ACC112 (cell line): ENCODE measurements at regions not wholly inside any gene's neighbourhood (a gene's known extent, or its start where the extent isn't known, plus 50 kb on each side); places are given as distances from the start of the nearest gene placed in this dataset.
A peak's percentile ranks its signal among the peaks of the same experiment; 100 is the strongest.
"Not testable (repeated sequence)": the region's sequence is repeated elsewhere in the genome, so short reads cannot be mapped to it uniquely, and the experiment has no call there.

Experiments
- H2AFZ ChIP-seq: fragments of 200-600 bp; sonication (generic); one replicate; pipeline ENCODE4 v1.6.0; 2017; ENCODE audit warnings: antibody characterized with exemption, low read length; ENCODE audit not compliant: unreplicated experiment
- H3K27ac ChIP-seq: fragments of 200-600 bp; sonication (generic); 2 replicates; pipeline ENCODE4 v1.5.1; 2014; ENCODE audit warnings: low read depth, mild to moderate bottlenecking, antibody characterized with exemption, low read length, moderate library complexity
- H3K27me3 ChIP-seq: fragments of 200-600 bp; sonication (generic); 2 replicates; pipeline ENCODE4 v1.6.1; 2014; ENCODE audit warnings: mild to moderate bottlenecking, antibody characterized with exemption, low read length, moderate library complexity, mixed read lengths; ENCODE audit not compliant: insufficient read depth
- H3K36me3 ChIP-seq: fragments of 200-600 bp; sonication (generic); 2 replicates; pipeline ENCODE4 v1.6.1; 2016; ENCODE audit warnings: mild to moderate bottlenecking, antibody characterized with exemption, low read length, moderate library complexity, mixed read lengths; ENCODE audit not compliant: insufficient read depth
- H3K4me1 ChIP-seq: fragments of 200-600 bp; sonication (generic); one replicate; pipeline ENCODE4 v1.6.1; 2016; ENCODE audit warnings: low read length, mixed read lengths; ENCODE audit not compliant: insufficient read depth, unreplicated experiment, control insufficient read depth
- H3K4me3 ChIP-seq: fragments of 200-600 bp; sonication (generic); 2 replicates; pipeline ENCODE4 v1.5.1; 2014; ENCODE audit warnings: mild to moderate bottlenecking, low read depth, low read length
- H3K79me2 ChIP-seq: fragments of 200-600 bp; sonication (generic); one replicate; pipeline ENCODE4 v1.6.0; 2016; ENCODE audit warnings: low read length; ENCODE audit not compliant: control insufficient read depth, unreplicated experiment, insufficient read depth

- no peaks in the 10 kb centered on the region for H3K36me3 ChIP-seq
Observed at GRCh38 chr2:42974169-42974720, 181.9 kb upstream of the HAAO start.

DNA sequence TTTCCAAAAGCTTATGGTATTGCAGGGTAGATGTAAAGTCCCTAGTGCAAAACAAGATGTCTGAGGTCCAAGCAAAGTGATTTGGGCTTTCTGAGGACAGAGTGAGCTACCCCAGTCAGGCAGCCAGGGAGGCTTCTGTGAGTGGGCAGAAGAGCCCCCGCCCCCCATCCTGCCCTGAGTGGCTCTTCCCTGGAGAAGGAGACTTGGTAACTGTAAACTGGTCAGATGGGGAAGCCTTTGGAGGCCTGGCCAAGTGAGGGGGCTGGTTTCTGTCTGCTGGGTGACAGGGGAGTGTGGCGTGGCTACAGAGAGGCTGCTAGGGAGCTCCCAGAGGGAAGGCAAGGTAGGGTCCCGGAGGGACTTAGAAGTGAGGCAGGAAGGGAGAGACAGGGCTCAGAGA, 181.3 kb upstream of the HAAO start:
- no peak overlapping the region for H3K4me3 ChIP-seq
- peaks cover 34% of the 10 kb centered on the region for H3K4me1 ChIP-seq
- no peak overlapping the region for H2AFZ ChIP-seq
- no peaks in the 10 kb centered on the region for H3K79me2 ChIP-seq
- no peak overlapping the region for H3K27ac ChIP-seq
- H3K27me3 ChIP-seq, result no peaks in the 10 kb centered on the region
- no peaks in the 10 kb centered on the region for H3K36me3 ChIP-seq

More at GRCh38 chr2:42974169-42974720, 181.9 kb upstream of the HAAO start:
- H3K27me3 ChIP-seq, result no peaks in the 10 kb centered on the region
- peaks cover 29% of the 10 kb centered on the region for H3K4me1 ChIP-seq
- no peak overlapping the region for H3K27ac ChIP-seq
- no peaks in the 10 kb centered on the region for H3K79me2 ChIP-seq
- H2AFZ ChIP-seq, result peak overlapping the region; percentile 68
- H3K4me3 ChIP-seq, result no peak overlapping the region

GRCh38 chr2:42972933-42973516, 180.6 kb upstream of the HAAO start:
- H3K27ac ChIP-seq, result peak overlapping the region; percentile 45; the same call in 1 of the 2 replicates
- not testable (repeated sequence) for H3K36me3 ChIP-seq, H3K4me3 ChIP-seq, H2AFZ ChIP-seq, H3K27me3 ChIP-seq, H3K79me2 ChIP-seq
- peaks cover 41% of the 10 kb centered on the region for H3K4me1 ChIP-seq

DNA sequence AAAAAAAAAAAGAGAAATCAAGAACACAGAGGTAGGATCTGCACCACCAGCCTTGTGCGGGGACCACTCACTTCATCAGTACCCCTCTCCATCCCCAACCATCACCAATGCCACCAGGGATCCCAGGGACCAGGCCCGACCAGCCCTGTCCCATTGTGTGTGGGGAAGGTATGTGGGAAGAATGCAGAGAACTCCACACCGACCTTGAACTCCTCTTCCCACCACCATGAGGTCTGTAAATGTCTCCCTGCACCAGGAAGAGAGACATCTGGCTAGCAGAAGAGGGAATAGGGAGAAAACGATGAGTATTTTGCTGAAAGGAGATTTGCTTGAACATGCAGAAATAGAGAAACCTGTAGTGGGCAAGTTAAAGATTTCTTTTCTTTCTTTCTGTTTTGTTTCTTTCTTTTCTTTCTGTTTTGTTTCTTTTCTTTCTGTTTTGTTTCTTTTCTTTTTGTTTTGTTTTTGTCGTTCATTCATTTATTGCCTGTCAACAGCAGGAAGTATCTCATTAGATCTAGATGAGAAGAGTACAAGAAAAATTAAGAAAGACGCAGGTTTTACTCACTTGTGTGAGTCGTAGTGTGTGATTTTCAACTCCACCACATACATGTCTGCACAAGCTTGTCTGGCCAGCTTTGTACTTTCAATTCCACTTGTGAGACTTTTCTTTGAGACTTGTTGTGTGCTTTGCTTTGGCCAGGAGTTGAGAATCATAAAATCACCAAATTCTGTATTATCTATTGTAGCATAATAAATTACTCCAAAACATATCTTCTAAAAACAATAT, 179.8 kb upstream of the HAAO start:
- Histone ChIP-seq H3K4me3 (no peak overlapping the region), H3K36me3 (no peaks in the 10 kb centered on the region), H3K27me3 (no peaks in the 10 kb centered on the region), H3K79me2 (no peaks in the 10 kb centered on the region), H2AFZ (peak overlapping the region; percentile 44), H3K27ac (peak overlapping the region; percentile 45), H3K4me1 (peaks cover 50% of the 10 kb centered on the region)

GRCh38 chr2:42971381-42971780, 179.0 kb upstream of the HAAO start:
- Histone ChIP-seq H3K79me2 (no peaks in the 10 kb centered on the region), H3K4me1 (peaks cover 50% of the 10 kb centered on the region), H2AFZ (no peak overlapping the region), H3K27ac (no peak overlapping the region), H3K4me3 (no peak overlapping the region), H3K36me3 (no peaks in the 10 kb centered on the region), H3K27me3 (no peaks in the 10 kb centered on the region)

- H3K4me1 ChIP-seq, result peaks cover 54% of the 10 kb centered on the region
- no peak overlapping the region for H2AFZ ChIP-seq
- peak overlapping the region; percentile 63 for H3K27ac ChIP-seq
- no peak overlapping the region for H3K4me3 ChIP-seq
- H3K27me3 ChIP-seq, result no peaks in the 10 kb centered on the region
- H3K79me2 ChIP-seq, result no peaks in the 10 kb centered on the region
- no peaks in the 10 kb centered on the region for H3K36me3 ChIP-seq
Observed at GRCh38 chr2:42970151-42970550, 177.8 kb upstream of the HAAO start.

GRCh38 chr2:42969231-42970150, 177.1 kb upstream of the HAAO start:
- H3K79me2 ChIP-seq, result no peaks in the 10 kb centered on the region
- no peak overlapping the region for H3K4me3 ChIP-seq
- H3K36me3 ChIP-seq, result no peaks in the 10 kb centered on the region
- no peak overlapping the region for H2AFZ ChIP-seq
- H3K27ac ChIP-seq, result peak overlapping the region; percentile 79
- H3K4me1 ChIP-seq, result peaks cover 56% of the 10 kb centered on the region
- no peaks in the 10 kb centered on the region for H3K27me3 ChIP-seq

- Histone ChIP-seq H3K4me1 (peaks cover 62% of the 10 kb centered on the region), H3K36me3 (no peaks in the 10 kb centered on the region), H3K27ac (peak overlapping the region; percentile 79), H3K4me3 (no peak overlapping the region), H2AFZ (peak overlapping the region; percentile 55), H3K79me2 (no peaks in the 10 kb centered on the region), H3K27me3 (no peaks in the 10 kb centered on the region)
Observed at GRCh38 chr2:42967959-42968674, 175.7 kb upstream of the HAAO start.

- H3K36me3 ChIP-seq, result no peaks in the 10 kb centered on the region
- peaks cover 66% of the 10 kb centered on the region for H3K4me1 ChIP-seq
- H3K4me3 ChIP-seq, result no peak overlapping the region
- no peaks in the 10 kb centered on the region for H3K79me2 ChIP-seq
- no peak overlapping the region for H2AFZ ChIP-seq
- H3K27me3 ChIP-seq, result no peaks in the 10 kb centered on the region
- H3K27ac ChIP-seq, result no peak overlapping the region
Observed at GRCh38 chr2:42965910-42966309, 173.5 kb upstream of the HAAO start.

GRCh38 chr2:42965196-42965595, 172.8 kb upstream of the HAAO start:
- Histone ChIP-seq H3K4me1 (peaks cover 69% of the 10 kb centered on the region), H3K79me2 (no peaks in the 10 kb centered on the region), H3K4me3 (no peak overlapping the region), H3K27ac (peak overlapping the region; percentile 62), H2AFZ (no peak overlapping the region), H3K36me3 (no peaks in the 10 kb centered on the region), H3K27me3 (no peaks in the 10 kb centered on the region)
